Fibroblast of villous mesenchyme (primary cell): ENCODE measurements at regions not wholly inside any gene's neighbourhood (a gene's known extent, or its start where the extent isn't known, plus 50 kb on each side); places are given as distances from the start of the nearest gene placed in this dataset.
"Not testable (repeated sequence)": the region's sequence is repeated elsewhere in the genome, so short reads cannot be mapped to it uniquely, and the experiment has no call there.

Experiments used
- DNase-seq: peaks from one replicate; pipeline ENCODE4 v3.0.0-alpha.2; 2010; ENCODE audit warnings: low read depth
- H3K4me3 ChIP-seq: 2 replicates; pipeline ENCODE4 v1.5.1; 2011; ENCODE audit warnings: low read depth, mild to moderate bottlenecking, low read length
- TF ChIP-seq, protein P1 (sequence below): IDR thresholded peaks from 2 replicates; pipeline ENCODE4 v1.5.1; 2012; ENCODE audit warnings: low read depth, mild to moderate bottlenecking, low read length; ENCODE audit not compliant: insufficient read depth

DNA sequence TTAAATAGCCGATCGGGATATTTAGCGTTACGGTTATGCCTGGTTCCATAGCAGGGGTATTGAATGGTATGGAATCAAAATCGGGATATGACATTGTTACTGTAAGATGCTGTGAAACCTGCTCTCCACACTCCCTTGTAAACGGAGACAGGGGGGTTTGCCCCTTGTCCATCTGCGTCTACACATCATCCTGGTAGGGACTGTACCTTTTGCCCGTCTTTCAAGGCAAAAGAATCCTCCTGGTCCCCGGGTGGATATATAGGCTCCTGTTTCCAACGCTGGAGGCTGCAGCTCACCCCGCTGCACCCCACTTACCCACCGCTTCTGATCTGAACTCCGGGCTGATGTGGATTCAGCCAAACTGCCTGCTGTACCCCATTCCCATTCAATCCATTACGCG is 189.1 kb downstream of the SHOX start:
- H3K4me3 ChIP-seq = no peak overlapping the region
- TF ChIP-seq, protein P1, sequence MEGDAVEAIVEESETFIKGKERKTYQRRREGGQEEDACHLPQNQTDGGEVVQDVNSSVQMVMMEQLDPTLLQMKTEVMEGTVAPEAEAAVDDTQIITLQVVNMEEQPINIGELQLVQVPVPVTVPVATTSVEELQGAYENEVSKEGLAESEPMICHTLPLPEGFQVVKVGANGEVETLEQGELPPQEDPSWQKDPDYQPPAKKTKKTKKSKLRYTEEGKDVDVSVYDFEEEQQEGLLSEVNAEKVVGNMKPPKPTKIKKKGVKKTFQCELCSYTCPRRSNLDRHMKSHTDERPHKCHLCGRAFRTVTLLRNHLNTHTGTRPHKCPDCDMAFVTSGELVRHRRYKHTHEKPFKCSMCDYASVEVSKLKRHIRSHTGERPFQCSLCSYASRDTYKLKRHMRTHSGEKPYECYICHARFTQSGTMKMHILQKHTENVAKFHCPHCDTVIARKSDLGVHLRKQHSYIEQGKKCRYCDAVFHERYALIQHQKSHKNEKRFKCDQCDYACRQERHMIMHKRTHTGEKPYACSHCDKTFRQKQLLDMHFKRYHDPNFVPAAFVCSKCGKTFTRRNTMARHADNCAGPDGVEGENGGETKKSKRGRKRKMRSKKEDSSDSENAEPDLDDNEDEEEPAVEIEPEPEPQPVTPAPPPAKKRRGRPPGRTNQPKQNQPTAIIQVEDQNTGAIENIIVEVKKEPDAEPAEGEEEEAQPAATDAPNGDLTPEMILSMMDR = no peak
- DNase-seq = no peak

DNA sequence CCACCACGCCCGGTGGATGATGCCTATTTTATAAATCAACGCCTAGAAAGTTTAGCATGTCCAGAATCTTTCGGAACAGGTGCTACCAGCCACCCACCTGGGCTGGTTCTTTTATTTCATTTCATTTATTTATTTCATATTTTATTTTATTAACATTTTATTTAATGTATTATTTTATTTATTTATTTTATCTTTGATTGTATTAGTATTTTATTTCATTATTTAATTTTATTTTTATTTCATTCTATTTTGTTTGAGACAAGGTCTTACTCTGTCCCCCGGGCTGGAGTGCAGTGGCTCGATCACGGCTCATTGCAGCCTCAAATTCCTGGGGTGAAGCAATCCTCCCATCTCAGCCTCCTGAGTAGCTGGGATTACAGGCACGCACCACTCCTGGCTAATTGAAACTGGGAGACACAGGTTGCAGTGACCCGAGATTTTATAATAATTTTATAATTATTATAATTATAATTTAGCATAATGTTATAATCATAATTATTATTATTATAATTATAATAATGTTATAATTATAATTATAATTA is 187.2 kb downstream of the SHOX start:
- TF ChIP-seq, protein P1 = no peak
- no peak overlapping the region for H3K4me3 ChIP-seq
- no peak for DNase-seq

DNA sequence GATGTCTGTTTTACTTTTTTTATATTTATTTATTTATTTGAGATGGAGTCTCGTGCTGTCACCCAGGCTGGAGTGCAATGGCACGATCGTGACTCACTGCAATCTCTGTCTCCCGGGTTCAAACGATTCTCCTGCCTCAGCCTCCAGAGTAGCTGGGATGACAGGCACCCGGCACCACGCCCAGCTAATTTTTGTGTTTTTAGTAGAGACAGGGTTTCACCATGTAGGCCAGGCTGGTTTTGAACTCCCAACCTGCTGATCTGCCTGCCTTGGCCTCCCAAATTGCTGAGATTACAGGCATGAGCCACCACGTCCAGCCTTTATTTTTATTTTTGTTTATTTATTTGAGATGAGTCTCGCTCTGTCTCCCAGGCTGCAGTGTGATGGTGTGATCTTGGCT is 186.6 kb downstream of the SHOX start:
- not testable (repeated sequence) for H3K4me3 ChIP-seq, DNase-seq

DNA sequence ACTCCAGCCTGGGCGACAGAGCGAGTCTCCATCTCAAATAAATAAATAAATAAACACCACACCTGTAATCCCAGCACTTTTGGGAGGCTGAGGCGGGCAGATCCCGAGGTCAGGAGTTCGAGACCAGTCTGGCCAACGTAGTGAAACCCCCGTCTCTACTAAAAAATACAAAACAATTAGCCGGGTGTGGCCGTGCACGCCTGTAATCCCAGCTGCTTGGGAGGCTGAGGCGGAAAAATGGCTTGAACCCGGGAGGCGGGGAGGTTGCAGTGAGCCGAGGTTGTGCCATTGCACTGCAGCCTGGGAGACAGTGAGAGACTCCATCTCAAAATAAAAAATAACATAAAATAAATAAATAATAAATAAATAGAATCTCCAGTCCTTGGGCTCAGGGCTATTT is 185.8 kb downstream of the SHOX start:
- no peak for DNase-seq
- TF ChIP-seq, protein P1 = no peak
- H3K4me3 ChIP-seq = no peak overlapping the region

DNA sequence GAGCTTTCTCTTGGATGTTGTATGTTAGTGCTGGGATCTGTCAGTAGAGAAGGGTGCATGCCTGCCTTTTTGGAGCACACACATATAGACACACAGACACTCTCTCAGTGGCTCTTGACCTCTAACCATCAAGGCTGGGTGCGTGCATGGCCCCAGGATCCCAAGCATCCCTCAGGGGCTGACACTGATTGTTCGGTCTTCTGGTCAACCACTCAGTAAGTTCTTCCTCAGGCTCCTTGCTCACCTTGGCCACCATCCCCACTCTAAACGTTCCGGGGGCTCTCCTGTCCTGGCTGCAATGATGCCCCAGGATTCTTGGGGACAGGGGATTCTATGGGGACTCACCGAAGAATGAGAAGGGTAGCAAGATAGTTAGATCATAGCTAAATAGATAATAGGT is 179.6 kb downstream of the SHOX start:
- DNase-seq = no peak
- TF ChIP-seq, protein P1 = no peak
- no peak overlapping the region for H3K4me3 ChIP-seq

DNA sequence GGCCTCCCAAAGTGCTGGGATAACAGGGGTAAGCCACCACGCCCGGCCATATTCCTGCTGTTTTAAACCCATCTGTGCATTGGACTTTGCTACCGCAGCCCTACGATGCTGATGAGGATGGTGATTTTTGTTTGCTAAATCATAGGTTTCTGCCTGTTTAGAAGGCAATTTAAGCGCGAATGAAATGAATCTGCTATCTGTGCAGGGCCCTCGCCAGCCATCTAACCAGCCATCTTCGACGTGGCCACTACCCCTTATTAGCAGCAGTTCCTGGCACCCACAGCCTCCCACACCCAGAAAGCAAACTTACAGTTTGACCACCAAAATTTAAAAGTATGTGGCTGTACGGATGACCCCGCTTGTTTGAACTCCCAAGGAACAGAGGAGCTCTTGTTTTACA is 178.5 kb downstream of the SHOX start:
- TF ChIP-seq, protein P1 = no peak
- H3K4me3 ChIP-seq = no peak overlapping the region
- no peak for DNase-seq

DNA sequence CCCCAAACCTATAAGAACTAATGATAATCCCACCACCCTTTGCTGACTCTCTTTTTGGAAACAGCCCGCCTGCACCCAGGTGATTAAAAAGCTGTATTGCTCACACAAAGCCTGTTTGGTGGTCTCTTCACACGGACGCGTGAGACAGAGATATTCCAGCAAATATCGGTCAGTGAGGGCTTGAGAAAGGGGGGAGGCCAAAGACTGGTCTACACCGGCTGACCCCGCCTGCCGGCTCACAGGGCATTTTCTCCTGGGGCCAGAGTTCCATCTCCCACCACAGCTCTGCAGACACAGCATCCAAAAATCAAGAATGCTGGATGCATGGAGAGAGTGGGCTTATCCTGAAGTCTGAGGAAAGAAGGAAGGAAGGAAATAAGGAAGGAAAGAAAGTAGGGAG is 176.0 kb downstream of the SHOX start:
- TF ChIP-seq, protein P1 = no peak
- no peak overlapping the region for H3K4me3 ChIP-seq
- no peak for DNase-seq
